ENCODE measurements at regions not wholly inside any gene's neighbourhood (a gene's known extent, or its start where the extent isn't known, plus 50 kb on each side); places are given as distances from the start of the nearest gene placed in this dataset.

DNA sequence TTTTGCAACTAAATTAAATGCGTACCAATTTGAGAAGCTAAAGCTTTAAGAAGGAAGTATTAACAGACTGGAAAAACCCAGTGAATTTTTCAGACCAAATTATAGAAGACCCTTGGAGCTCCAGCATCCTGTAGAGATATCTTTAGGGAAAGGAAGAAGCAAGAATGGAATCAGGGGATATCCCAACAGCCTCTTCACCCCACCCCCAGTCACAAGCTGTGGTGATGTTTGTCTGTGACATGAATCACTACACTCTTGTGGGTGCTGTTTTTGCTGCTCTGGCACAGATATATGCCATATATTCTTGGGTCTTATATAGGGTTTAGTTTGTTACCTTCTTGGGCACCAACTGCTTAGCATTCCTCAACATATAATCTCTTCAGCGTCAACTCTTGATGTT lies 78.5 kb upstream of the BCL6 start:
- Histone ChIP-seq H3K36me3 (ENCODE audit: insufficient read depth, insufficient read length, low read length) (no peaks in the 10 kb centered on the region), H3K4me3 (ENCODE audit: insufficient read length, low read depth) (no peak overlapping the region), H3K9me3 (ENCODE audit: insufficient read depth, low read length) (no peaks in the 10 kb centered on the region), H3K4me1 (ENCODE audit: insufficient read depth, insufficient read length) (no peaks in the 10 kb centered on the region), H3K27me3 (ENCODE audit: insufficient read depth, insufficient read length) (no peaks in the 10 kb centered on the region), H3K9ac (ENCODE audit: insufficient read length, low read depth) (no peak overlapping the region)
- DNase-seq (ENCODE audit: low read depth, low spot score) = no peak
- TF ChIP-seq SUZ12 (IDR thresholded peaks at IDR 0.05; ENCODE audit: extremely low read depth, insufficient read depth, insufficient read length) = no peak
- TF ChIP-seq ZNF274 (IDR thresholded peaks at IDR 0.05; ENCODE audit: low read depth, low read length) = no peak
- no peak for TF ChIP-seq YY1 (IDR thresholded peaks at IDR 0.05; ENCODE audit: insufficient read depth, insufficient read length)

DNA sequence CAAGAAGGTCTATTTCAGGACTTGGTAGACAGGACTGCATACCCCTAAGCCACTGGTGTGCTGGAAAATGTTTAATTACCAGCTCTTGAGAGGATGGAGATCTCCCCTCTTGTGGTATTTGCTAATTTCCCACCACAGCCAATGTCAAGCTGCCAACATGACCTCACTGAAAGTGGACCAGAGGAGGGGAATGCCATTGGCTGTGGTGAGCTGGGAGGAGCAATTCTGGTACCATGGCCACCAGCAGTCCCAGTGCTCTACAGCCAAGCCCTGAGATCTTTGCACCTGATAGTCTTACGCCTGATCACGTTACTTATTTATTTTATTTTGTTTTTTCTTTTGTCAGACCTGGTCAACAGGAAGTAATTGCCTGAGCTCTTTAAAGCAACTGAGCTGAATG lies 82.5 kb upstream of the BCL6 start:
- Histone ChIP-seq H3K36me3 (ENCODE audit: insufficient read depth, insufficient read length, low read length) (no peaks in the 10 kb centered on the region), H3K9ac (ENCODE audit: insufficient read length, low read depth) (no peak overlapping the region), H3K4me1 (ENCODE audit: insufficient read depth, insufficient read length) (no peaks in the 10 kb centered on the region), H3K9me3 (ENCODE audit: insufficient read depth, low read length) (no peaks in the 10 kb centered on the region), H3K27me3 (ENCODE audit: insufficient read depth, insufficient read length) (no peaks in the 10 kb centered on the region), H3K4me3 (ENCODE audit: insufficient read length, low read depth) (no peak overlapping the region)
- TF ChIP-seq YY1 (IDR thresholded peaks at IDR 0.05; ENCODE audit: insufficient read depth, insufficient read length) (no peak), SUZ12 (IDR thresholded peaks at IDR 0.05; ENCODE audit: extremely low read depth, insufficient read depth, insufficient read length) (no peak), ZNF274 (IDR thresholded peaks at IDR 0.05; ENCODE audit: low read depth, low read length) (no peak)
- no peak for DNase-seq (ENCODE audit: low read depth, low spot score)

DNA sequence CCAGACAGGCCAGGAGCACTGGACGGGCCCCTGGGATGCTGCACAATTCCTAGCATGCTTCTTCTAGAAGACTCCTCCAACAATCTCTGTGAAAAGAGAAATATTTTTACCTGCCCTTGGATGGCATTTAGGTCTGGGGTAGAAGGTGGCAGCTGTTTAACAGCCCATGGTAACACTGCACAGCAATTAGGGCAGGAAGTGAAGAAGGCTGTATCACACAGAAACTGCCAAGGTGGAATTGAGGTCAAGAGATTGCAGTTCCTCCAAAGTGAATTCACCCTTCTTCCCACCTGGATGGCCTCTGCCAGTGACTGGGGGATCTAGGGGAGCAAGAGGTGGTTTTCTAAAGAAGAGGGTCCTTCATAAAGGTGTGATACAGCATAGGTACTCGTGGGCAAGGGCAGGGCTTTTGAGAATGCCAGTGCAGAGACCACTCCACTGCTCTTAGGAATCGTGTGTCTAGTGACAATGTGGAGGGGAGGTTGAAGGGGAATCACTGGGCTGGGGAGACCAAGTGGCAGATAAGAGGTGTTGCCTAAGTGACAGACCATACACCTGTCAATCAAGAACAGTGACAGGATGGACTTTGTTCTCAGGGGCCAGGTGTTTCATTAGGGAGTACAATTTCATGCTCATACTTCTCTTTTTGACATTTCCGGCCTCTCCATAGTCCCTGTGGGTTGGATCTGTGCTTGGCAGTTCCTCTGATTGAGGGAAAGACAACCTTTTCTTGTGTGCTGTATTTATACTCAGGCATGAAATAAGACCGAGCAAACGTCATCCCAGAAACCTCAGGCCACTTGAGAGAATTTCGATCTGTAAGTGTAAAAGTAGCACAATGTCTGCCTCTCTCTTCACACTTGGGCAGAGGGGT lies 83.5 kb upstream of the BCL6 start:
- Histone ChIP-seq H3K4me3 (ENCODE audit: insufficient read length, low read depth) (no peak overlapping the region), H3K36me3 (ENCODE audit: insufficient read depth, insufficient read length, low read length) (no peaks in the 10 kb centered on the region), H3K9me3 (ENCODE audit: insufficient read depth, low read length) (no peaks in the 10 kb centered on the region), H3K4me1 (ENCODE audit: insufficient read depth, insufficient read length) (no peaks in the 10 kb centered on the region), H3K9ac (ENCODE audit: insufficient read length, low read depth) (no peak overlapping the region), H3K27me3 (ENCODE audit: insufficient read depth, insufficient read length) (no peaks in the 10 kb centered on the region)
- no peak for TF ChIP-seq SUZ12 (IDR thresholded peaks at IDR 0.05; ENCODE audit: extremely low read depth, insufficient read depth, insufficient read length)
- TF ChIP-seq ZNF274 (IDR thresholded peaks at IDR 0.05; ENCODE audit: low read depth, low read length) = no peak
- DNase-seq (ENCODE audit: low read depth, low spot score) = no peak

GRCh38 chr3:187830181-187830580 lies 84.9 kb upstream of the BCL6 start:
- Histone ChIP-seq H3K4me1 (ENCODE audit: insufficient read depth, insufficient read length) (no peaks in the 10 kb centered on the region), H3K36me3 (ENCODE audit: insufficient read depth, insufficient read length, low read length) (no peaks in the 10 kb centered on the region), H3K9me3 (ENCODE audit: insufficient read depth, low read length) (no peaks in the 10 kb centered on the region), H3K9ac (ENCODE audit: insufficient read length, low read depth) (no peak overlapping the region), H3K4me3 (ENCODE audit: insufficient read length, low read depth) (no peak overlapping the region), H3K27me3 (ENCODE audit: insufficient read depth, insufficient read length) (no peaks in the 10 kb centered on the region)
- DNase-seq (ENCODE audit: low read depth, low spot score) = no peak
- TF ChIP-seq ZNF274 (IDR thresholded peaks at IDR 0.05; ENCODE audit: low read depth, low read length) (no peak), SUZ12 (IDR thresholded peaks at IDR 0.05; ENCODE audit: extremely low read depth, insufficient read depth, insufficient read length) (no peak), YY1 (IDR thresholded peaks at IDR 0.05; ENCODE audit: insufficient read depth, insufficient read length) (no peak)

GRCh38 chr3:187831125-187832051 lies 86.1 kb upstream of the BCL6 start:
- DNase-seq (ENCODE audit: low read depth, low spot score) = no peak
- TF ChIP-seq YY1 (IDR thresholded peaks at IDR 0.05; ENCODE audit: insufficient read depth, insufficient read length) = no peak
- no peak for TF ChIP-seq SUZ12 (IDR thresholded peaks at IDR 0.05; ENCODE audit: extremely low read depth, insufficient read depth, insufficient read length)
- no peak for TF ChIP-seq ZNF274 (IDR thresholded peaks at IDR 0.05; ENCODE audit: low read depth, low read length)
- Histone ChIP-seq H3K9ac (ENCODE audit: insufficient read length, low read depth) (no peak overlapping the region), H3K4me3 (ENCODE audit: insufficient read length, low read depth) (no peak overlapping the region), H3K9me3 (ENCODE audit: insufficient read depth, low read length) (no peaks in the 10 kb centered on the region), H3K36me3 (ENCODE audit: insufficient read depth, insufficient read length, low read length) (no peaks in the 10 kb centered on the region), H3K27me3 (ENCODE audit: insufficient read depth, insufficient read length) (no peaks in the 10 kb centered on the region), H3K4me1 (ENCODE audit: insufficient read depth, insufficient read length) (no peaks in the 10 kb centered on the region)

GRCh38 chr3:187832202-187832601 lies 86.9 kb upstream of the BCL6 start:
- Histone ChIP-seq H3K9me3 (ENCODE audit: insufficient read depth, low read length) (no peaks in the 10 kb centered on the region), H3K4me1 (ENCODE audit: insufficient read depth, insufficient read length) (no peaks in the 10 kb centered on the region), H3K9ac (ENCODE audit: insufficient read length, low read depth) (no peak overlapping the region), H3K4me3 (ENCODE audit: insufficient read length, low read depth) (no peak overlapping the region), H3K36me3 (ENCODE audit: insufficient read depth, insufficient read length, low read length) (no peaks in the 10 kb centered on the region), H3K27me3 (ENCODE audit: insufficient read depth, insufficient read length) (no peaks in the 10 kb centered on the region)
- no peak for DNase-seq (ENCODE audit: low read depth, low spot score)
- TF ChIP-seq YY1 (IDR thresholded peaks at IDR 0.05; ENCODE audit: insufficient read depth, insufficient read length) = no peak
- TF ChIP-seq SUZ12 (IDR thresholded peaks at IDR 0.05; ENCODE audit: extremely low read depth, insufficient read depth, insufficient read length) = no peak
- no peak for TF ChIP-seq ZNF274 (IDR thresholded peaks at IDR 0.05; ENCODE audit: low read depth, low read length)

DNA sequence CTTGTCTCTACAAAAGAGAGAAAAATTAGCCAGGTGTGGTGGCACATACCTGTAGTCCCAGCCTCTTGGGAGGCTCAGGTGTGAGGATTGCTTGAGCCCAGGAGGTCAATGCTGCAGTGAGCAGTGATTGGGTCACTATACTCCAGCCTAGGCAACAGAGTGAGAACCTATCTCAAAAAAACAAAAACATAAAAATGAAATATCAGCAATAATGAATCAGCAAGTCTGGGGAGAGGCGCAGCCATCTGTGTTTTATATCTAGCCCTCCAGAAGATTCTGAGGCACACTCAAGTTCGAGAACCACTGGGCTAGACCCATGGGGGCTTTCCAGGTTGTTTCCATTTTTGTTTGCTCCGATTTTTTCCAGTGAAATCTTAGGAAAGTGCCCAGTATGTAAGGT lies 88.1 kb upstream of the BCL6 start:
- no peaks in the 10 kb centered on the region for H3K9me3 ChIP-seq (ENCODE audit: insufficient read depth, low read length)
- DNase-seq (ENCODE audit: low read depth, low spot score) = no peak
- TF ChIP-seq ZNF274 (IDR thresholded peaks at IDR 0.05; ENCODE audit: low read depth, low read length) = no peak
- no peak for TF ChIP-seq SUZ12 (IDR thresholded peaks at IDR 0.05; ENCODE audit: extremely low read depth, insufficient read depth, insufficient read length)
- TF ChIP-seq YY1 (IDR thresholded peaks at IDR 0.05; ENCODE audit: insufficient read depth, insufficient read length) = no peak
- no peak overlapping the region for H3K4me3 ChIP-seq (ENCODE audit: insufficient read length, low read depth)
- no peaks in the 10 kb centered on the region for H3K4me1 ChIP-seq (ENCODE audit: insufficient read depth, insufficient read length)
- H3K27me3 ChIP-seq (ENCODE audit: insufficient read depth, insufficient read length) = no peaks in the 10 kb centered on the region
- no peaks in the 10 kb centered on the region for H3K36me3 ChIP-seq (ENCODE audit: insufficient read depth, insufficient read length, low read length)
- H3K9ac ChIP-seq (ENCODE audit: insufficient read length, low read depth) = no peak overlapping the region
